ENCODE measurements at regions not wholly inside any gene's neighbourhood (a gene's known extent, or its start where the extent isn't known, plus 50 kb on each side); places are given as distances from the start of the nearest gene placed in this dataset.

- TF ChIP-seq CTCF (IDR thresholded peaks at IDR 0.05; ENCODE audit: low read length) (no peak), EZH2 (optimal IDR thresholded peaks at IDR 0.05; ENCODE audit: low read depth, low read length) (no peak)
These were observed 264.8 kb downstream of the THBS2 start for GRCh38 chr6:168988801-168989200.
